ENCODE measurements at regions not wholly inside any gene's neighbourhood (a gene's known extent, or its start where the extent isn't known, plus 50 kb on each side); places are given as distances from the start of the nearest gene placed in this dataset.

DNA sequence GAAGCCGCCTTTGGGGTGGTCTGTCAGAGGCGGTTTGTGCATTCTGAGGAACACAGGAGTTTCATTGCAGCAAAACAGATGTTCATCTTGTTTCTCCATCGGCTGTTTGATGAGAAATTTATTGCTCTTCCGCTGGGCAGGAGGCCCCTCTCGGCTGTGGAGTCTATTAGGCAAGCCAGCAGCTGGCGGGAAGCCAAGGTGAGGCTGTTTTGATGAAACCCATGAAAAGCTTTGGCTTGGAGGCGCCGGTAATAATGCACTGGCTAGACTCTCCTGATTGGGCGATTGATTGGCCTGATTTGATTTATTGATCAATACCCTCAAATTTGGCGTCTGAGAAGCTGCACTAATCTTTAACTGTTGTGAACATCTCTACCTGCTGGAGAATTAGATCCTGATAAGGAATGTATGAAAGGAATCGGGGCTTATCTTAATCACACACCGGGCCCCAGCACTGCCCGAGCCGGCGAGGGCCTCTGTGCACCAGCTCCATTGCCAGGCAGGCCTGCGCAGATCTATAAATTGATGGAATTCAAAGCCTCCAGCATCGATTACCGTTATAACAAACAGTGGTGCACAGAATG is 187.7 kb downstream of the PHETA1 start:
- H3K27me3 ChIP-seq (ENCODE audit: control insufficient read depth, insufficient read depth), result no peaks in the 10 kb centered on the region
- no peaks in the 10 kb centered on the region for H3K4me1 ChIP-seq (ENCODE audit: control insufficient read depth, insufficient read depth, low read length)
- H3K4me3 ChIP-seq (ENCODE audit: low read length), result no peak overlapping the region
- intact Hi-C loops (cut with DNase I), result no loop called here
- peak; percentile 77 to 90 (median 88) for DNase-seq
- WGBS, result 34% methylated on average over 18 of the region's 18 CpGs
- H3K27ac ChIP-seq (ENCODE audit: low read length), result no peak overlapping the region
- H3K9me3 ChIP-seq (ENCODE audit: control insufficient read depth, low read length), result no peaks in the 10 kb centered on the region
- ATAC-seq, result no peak

DNA sequence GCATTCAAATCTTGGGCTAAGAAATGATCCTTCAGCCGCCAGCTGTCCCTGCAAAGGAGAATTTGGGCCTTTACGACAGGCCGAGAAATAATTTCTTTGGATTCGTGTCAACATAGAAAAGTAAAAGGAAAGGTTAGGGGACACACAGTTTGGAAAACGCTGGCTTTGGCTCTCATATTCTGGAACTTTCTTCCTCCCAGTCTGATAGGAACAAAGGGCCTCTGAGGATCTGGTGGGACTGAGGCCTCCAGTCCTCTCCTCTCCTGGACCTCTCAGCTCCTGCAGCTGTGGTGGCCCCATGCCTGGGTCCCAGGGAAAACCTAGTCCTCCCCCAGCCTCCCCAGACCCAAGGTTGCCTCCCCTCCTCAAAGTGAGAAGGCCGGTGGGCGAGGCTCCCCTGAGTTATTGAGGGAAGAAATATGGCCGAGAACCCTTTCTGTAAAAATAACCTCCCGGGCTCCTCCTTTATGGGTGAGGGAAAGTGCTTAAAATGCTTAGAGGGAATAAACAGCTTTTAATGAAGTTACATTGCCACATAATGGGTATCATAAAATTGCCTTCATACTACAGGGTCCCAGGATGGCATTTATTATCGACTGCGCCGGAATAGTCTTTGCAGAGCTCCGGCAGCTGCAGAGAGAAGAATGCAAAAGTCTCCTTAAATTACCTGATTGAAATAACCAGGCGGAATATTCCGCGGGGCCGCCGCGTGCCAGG is 188.3 kb downstream of the PHETA1 start:
- ATAC-seq (no peak), DNase-seq (no peak)
- intact Hi-C loops (cut with DNase I), result no loop called here
- Histone ChIP-seq H3K9me3 (ENCODE audit: control insufficient read depth, low read length) (no peaks in the 10 kb centered on the region), H3K4me3 (ENCODE audit: low read length) (no peak overlapping the region), H3K27me3 (ENCODE audit: control insufficient read depth, insufficient read depth) (no peaks in the 10 kb centered on the region), H3K27ac (ENCODE audit: low read length) (no peak overlapping the region), H3K4me1 (ENCODE audit: control insufficient read depth, insufficient read depth, low read length) (no peaks in the 10 kb centered on the region)
- WGBS, result 65% methylated on average over 19 of the region's 19 CpGs

DNA sequence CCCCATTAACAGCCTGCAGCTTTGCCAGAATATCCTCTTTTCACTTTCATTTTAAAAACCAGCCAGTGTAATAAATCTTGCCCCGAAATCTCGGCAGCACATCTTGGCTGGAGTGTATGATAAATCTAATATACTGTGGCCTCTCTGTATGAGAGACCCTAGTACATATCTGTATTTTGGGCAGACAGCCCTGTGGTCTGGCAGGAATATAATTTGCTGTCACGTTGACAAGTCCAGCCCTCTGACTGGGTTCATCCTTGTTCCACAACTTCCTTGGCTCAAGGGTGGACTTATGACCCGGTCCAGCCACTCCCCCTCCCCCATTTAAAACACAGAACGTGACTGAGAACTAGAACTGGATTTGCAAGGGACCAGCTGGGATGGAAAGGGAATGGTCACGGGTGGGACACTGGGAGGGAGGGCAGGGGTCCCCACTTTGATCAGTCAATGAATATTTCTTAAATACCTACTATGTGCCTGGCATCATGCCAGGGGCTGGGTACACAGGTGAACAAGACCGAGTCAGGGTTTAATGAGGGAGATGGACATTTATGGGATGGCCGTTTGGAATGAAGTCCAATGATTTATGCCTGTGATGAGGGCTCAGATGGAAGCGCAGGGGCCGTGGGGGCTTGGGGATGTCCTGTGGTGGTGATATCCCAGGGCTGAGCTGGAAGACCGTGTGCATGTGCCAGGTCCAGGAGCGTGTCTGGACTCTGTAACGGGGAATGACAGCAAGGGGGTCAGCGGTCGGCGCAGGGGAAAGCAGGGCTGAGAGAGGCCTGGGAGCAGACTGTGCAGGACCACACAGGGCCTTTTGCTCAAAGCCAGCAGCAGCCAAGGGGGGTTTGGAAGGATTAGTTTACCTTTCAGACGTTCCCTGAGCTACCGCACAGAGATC is 190.5 kb downstream of the PHETA1 start:
- no peak overlapping the region for H3K27ac ChIP-seq (ENCODE audit: low read length)
- WGBS, result 42% methylated on average over 18 of the region's 18 CpGs
- ATAC-seq (no peak), DNase-seq (no peak)
- no peaks in the 10 kb centered on the region for H3K4me1 ChIP-seq (ENCODE audit: control insufficient read depth, insufficient read depth, low read length)
- H3K4me3 ChIP-seq (ENCODE audit: low read length), result no peak overlapping the region
- no peaks in the 10 kb centered on the region for H3K27me3 ChIP-seq (ENCODE audit: control insufficient read depth, insufficient read depth)
- H3K9me3 ChIP-seq (ENCODE audit: control insufficient read depth, low read length), result no peaks in the 10 kb centered on the region
- intact Hi-C loops (cut with DNase I), result no loop called here

DNA sequence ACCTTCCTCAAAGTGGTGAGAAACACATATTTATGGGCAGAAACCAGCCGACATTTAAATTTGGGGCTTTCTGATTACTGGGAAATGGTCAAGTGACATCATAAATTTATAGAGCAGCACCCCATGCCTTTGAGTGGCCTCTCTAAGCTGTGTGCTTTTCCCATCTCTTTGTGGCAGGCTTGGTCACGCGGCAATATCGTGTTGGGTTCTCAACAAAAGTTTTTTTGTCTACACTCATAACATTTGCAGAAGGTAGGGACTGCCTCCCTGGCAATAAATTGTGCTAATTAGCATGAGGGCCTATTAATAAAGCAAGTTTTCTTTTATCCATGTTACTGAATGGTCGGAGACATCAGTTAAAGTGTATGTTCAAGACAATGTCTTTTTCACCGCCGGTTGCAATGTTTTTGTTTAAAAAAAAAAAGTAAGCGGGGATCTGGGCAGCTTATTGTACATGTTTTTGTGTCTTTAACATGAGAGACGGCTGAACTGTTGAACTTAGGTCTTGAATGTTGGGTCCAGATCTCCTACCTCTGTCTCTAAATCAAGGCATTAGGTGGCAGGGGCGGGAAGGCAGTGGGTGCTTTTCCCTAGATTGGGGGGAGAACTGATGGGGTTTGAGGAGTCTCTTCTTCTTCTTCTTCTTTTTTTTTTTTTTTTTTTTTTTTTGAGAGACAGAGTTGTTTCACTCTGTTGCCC is 193.3 kb downstream of the PHETA1 start:
- Histone ChIP-seq H3K27ac (ENCODE audit: low read length) (no peak overlapping the region), H3K4me1 (ENCODE audit: control insufficient read depth, insufficient read depth, low read length) (no peaks in the 10 kb centered on the region), H3K9me3 (ENCODE audit: control insufficient read depth, low read length) (no peaks in the 10 kb centered on the region), H3K4me3 (ENCODE audit: low read length) (no peak overlapping the region), H3K27me3 (ENCODE audit: control insufficient read depth, insufficient read depth) (no peaks in the 10 kb centered on the region)
- ATAC-seq (no peak), DNase-seq (no peak)
- 62% methylated on average over 10 of the region's 10 CpGs for WGBS
- intact Hi-C loops (cut with DNase I), result no loop called here

DNA sequence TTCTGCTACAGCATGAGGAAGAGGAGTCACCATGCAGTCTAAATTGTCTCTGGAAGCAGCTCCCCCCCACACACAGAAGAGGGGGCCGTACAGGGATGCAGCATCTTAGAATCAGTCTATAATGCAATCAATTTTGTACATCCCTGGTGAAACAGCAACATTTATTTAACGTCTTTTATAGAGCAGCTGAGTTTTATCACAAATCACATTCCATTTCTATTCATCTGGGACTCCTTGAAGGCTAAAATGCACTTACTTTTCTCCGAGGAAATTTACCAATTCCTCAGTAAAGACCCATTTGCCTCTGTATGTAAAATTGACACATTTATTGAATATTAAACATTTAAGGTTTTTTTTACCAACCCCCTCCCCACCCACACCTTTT is 193.9 kb downstream of the PHETA1 start:
- no peaks in the 10 kb centered on the region for H3K4me1 ChIP-seq (ENCODE audit: control insufficient read depth, insufficient read depth, low read length)
- H3K9me3 ChIP-seq (ENCODE audit: control insufficient read depth, low read length), result no peaks in the 10 kb centered on the region
- ATAC-seq (no peak), DNase-seq (no peak)
- H3K27me3 ChIP-seq (ENCODE audit: control insufficient read depth, insufficient read depth), result no peaks in the 10 kb centered on the region
- intact Hi-C loops (cut with DNase I), result no loop called here
- no peak overlapping the region for H3K4me3 ChIP-seq (ENCODE audit: low read length)
- WGBS, result 21% methylated on average over 3 of the region's 3 CpGs
- no peak overlapping the region for H3K27ac ChIP-seq (ENCODE audit: low read length)

DNA sequence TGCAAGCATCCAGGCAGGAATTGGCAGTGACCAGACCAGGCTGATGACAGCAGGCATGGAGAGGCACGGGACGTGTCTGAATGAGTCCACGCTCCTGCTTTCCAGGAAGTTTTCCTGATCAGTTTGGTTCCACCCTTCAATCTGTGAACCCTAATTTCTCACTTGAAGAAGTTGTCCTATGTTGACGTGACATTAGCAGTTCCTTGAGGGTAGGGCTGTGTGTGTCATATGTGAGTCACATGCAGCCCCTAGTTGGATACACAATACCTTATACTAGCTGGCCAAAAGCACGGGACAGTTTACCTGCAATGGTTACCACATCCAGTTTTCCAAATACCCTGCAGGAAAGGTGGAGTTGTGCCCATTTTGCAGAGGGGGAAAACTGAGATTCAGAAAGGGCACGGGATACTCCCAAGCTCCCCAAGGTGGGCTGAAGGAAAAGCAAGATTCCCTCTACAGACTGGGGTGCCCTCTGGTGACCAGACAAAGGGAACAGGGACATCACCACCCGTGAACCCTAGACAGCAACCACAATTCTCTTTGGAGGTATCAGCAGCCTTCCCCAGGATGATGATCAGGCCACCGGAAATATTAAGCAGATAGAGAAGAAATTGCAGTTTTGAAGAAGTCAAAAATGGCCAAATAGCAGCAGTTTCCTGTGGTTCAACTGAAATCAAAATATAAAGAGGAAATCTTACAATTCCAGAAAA is 194.5 kb downstream of the PHETA1 start:
- ATAC-seq (no peak), DNase-seq (no peak)
- no peak overlapping the region for H3K27ac ChIP-seq (ENCODE audit: low read length)
- no peaks in the 10 kb centered on the region for H3K4me1 ChIP-seq (ENCODE audit: control insufficient read depth, insufficient read depth, low read length)
- no peak overlapping the region for H3K4me3 ChIP-seq (ENCODE audit: low read length)
- H3K9me3 ChIP-seq (ENCODE audit: control insufficient read depth, low read length), result no peaks in the 10 kb centered on the region
- 53% methylated on average over 8 of the region's 8 CpGs for WGBS
- intact Hi-C loops (cut with DNase I), result no loop called here
- no peaks in the 10 kb centered on the region for H3K27me3 ChIP-seq (ENCODE audit: control insufficient read depth, insufficient read depth)

DNA sequence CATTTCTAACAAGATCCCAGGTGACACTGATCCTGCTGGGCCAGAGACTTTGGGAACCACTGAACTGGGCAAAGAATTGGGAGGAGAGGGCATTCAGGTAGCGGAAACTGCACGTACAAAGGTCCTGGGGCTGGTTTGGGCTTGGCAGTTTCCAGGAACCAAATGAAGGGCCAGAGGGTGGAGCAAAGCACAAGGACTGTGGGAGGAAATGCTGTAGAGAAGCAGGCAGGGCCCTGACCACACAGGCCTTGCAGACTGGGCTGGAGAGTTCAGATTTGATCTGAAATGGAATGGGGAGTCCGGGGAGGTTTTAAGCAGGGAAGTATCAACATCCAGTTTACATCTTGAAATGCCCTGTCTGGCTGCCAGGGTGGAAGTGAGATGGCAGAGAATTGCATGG is 195.1 kb downstream of the PHETA1 start:
- Histone ChIP-seq H3K4me3 (ENCODE audit: low read length) (no peak overlapping the region), H3K9me3 (ENCODE audit: control insufficient read depth, low read length) (no peaks in the 10 kb centered on the region), H3K27me3 (ENCODE audit: control insufficient read depth, insufficient read depth) (no peaks in the 10 kb centered on the region), H3K4me1 (ENCODE audit: control insufficient read depth, insufficient read depth, low read length) (no peaks in the 10 kb centered on the region), H3K27ac (ENCODE audit: low read length) (no peak overlapping the region)
- ATAC-seq, result no peak
- 88% methylated on average over 3 of the region's 3 CpGs for WGBS
- DNase-seq, result no peak
- intact Hi-C loops (cut with DNase I), result no loop called here

DNA sequence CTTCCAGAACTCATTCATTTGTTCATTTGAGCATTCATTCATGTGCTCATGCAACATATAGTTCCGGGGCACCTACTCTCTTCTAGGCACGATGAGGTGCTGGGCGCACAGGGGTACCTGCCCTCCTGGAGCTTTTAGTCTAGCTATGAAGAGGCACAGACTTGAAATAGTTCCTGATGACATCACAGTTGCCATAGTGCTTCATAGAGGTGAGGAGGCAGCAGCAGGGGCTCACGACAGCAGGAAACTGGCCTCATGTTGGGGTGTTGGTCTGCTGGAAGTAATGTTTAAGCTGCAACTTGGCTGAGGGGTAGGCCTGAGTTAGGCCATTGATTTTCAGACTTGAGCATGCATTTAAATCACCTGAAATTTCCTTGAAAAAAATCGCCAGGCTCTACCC is 195.5 kb downstream of the PHETA1 start:
- DNase-seq, result no peak
- WGBS, result 84% methylated on average over 5 of the region's 5 CpGs
- no peaks in the 10 kb centered on the region for H3K4me1 ChIP-seq (ENCODE audit: control insufficient read depth, insufficient read depth, low read length)
- intact Hi-C loops (cut with DNase I), result no loop called here
- no peaks in the 10 kb centered on the region for H3K27me3 ChIP-seq (ENCODE audit: control insufficient read depth, insufficient read depth)
- no peak overlapping the region for H3K4me3 ChIP-seq (ENCODE audit: low read length)
- H3K27ac ChIP-seq (ENCODE audit: low read length), result no peak overlapping the region
- no peak for ATAC-seq
- H3K9me3 ChIP-seq (ENCODE audit: control insufficient read depth, low read length), result no peaks in the 10 kb centered on the region

DNA sequence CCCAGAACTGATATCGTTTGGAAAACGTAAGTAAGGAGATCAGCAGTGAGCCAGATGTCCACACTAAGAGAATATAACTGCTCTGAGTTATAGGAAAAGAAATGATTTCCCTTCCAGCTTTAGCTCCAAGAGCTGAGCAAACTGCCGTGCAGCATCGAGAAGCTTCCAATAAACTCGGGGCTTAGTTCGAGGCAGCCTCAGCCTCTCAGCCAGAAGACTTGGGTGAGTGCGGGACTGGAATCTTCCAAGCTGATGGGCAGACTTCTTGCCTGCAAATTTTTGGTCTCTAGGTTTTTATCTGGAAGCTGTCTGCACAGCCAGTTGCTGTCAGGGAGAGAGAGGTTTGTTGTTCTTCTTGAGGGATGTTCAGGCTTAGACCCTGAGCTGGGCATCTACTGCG is 196.1 kb downstream of the PHETA1 start:
- no peaks in the 10 kb centered on the region for H3K9me3 ChIP-seq (ENCODE audit: control insufficient read depth, low read length)
- no peak overlapping the region for H3K4me3 ChIP-seq (ENCODE audit: low read length)
- 44% methylated on average over 8 of the region's 8 CpGs for WGBS
- no peaks in the 10 kb centered on the region for H3K4me1 ChIP-seq (ENCODE audit: control insufficient read depth, insufficient read depth, low read length)
- intact Hi-C loops (cut with DNase I), result no loop called here
- H3K27ac ChIP-seq (ENCODE audit: low read length), result no peak overlapping the region
- no peak for DNase-seq
- no peak for ATAC-seq
- no peaks in the 10 kb centered on the region for H3K27me3 ChIP-seq (ENCODE audit: control insufficient read depth, insufficient read depth)

DNA sequence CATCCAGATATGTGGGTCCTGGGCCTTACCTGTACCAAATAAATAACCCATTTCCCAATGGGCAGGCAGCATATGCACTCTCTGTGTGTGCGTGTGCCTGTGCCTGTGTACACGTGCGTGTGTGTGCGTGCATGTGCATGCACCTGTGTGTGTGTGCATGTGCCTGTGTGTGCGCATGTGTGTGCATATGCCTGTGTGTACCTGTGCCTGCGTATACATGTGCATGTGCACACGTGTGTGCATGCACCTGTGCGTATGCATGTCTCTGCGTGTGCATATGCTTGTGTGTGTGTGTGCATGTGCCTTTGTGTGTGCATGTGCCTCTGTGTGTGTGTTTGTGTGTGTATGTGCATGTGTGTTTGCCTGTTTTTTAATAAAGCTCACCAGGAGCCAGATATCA is 197.1 kb downstream of the PHETA1 start:
- Histone ChIP-seq H3K4me1 (ENCODE audit: control insufficient read depth, insufficient read depth, low read length) (no peaks in the 10 kb centered on the region), H3K9me3 (ENCODE audit: control insufficient read depth, low read length) (no peaks in the 10 kb centered on the region), H3K4me3 (ENCODE audit: low read length) (no peak overlapping the region), H3K27ac (ENCODE audit: low read length) (no peak overlapping the region), H3K27me3 (ENCODE audit: control insufficient read depth, insufficient read depth) (no peaks in the 10 kb centered on the region)
- intact Hi-C loops (cut with DNase I), result no loop called here
- WGBS, result 91% methylated on average over 9 of the region's 9 CpGs
- ATAC-seq (no peak), DNase-seq (no peak)
